GM18858 (cell line): ENCODE measurements at regions not wholly inside any gene's neighbourhood (a gene's known extent, or its start where the extent isn't known, plus 50 kb on each side); places are given as distances from the start of the nearest gene placed in this dataset.

Source experiments
- ATAC-seq: cut with Tn5 transposase; IDR thresholded peaks from one replicate; pipeline ENCODE4 v1.9.1; 2021; ENCODE audit not compliant: unreplicated experiment

DNA sequence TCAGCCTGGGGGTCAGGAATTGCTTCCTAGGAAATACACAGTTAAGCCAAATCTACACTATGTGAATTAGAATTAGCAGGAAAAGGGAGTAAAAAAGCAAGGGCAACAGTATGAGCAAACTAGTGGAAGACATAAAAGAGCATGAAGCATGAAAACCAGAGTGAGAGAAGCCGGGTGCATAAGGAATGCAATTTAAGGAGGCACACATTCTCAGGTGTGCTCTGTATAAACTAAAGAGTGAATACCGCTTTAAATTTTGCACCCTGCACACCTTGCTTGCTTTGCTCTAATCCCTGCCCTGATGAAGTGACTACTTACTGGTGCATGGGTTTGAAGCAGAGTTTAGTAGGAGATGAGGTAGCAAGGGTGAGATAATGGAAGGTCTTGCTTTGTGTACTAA lies 65.7 kb upstream of the EPHA4 start:
- ATAC-seq, result no peak

DNA sequence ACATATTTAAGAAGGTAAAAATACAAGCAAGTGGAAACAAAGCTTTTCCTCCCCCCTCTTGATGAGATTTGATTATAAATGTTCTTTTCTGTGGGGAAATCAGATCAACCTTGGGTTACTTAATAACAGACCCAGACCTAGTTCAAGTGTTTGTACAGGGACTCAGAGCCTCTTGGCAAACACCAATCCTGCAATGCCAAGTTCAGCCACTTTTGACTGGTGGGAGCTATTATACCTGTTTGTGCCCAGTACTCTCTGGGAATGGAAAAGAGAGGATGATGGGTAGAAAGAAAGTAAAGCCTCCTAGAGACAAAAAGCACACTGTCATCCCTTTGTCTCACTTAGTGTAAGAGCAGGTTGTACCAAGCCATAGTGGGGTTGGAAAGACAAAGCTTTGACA lies 63.8 kb upstream of the EPHA4 start:
- ATAC-seq, result no peak

DNA sequence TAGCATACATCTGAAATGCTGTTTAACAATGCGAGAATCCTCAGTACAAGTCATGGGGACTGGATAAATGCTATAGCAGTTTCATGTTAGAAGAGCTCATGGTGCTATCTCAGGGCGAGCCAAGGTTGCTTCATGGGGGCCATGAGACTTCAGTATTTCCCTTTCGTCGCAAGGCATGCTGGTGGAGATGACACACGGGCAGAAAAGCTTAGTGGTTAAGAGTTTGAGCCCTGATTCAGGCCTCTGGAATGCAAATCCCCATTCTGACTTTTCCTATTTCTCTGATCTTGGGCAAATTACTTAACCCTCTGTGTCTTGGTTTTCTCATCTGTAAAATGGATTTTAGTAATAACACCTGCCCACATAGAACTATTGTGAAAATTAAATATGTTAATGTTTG lies 57.4 kb upstream of the EPHA4 start:
- no peak for ATAC-seq

- ATAC-seq, result no peak
Observed at GRCh38 chr2:221624475-221624874, 52.4 kb upstream of the EPHA4 start.
